CD4-positive, alpha-beta T cell (primary cell): ENCODE measurements at regions not wholly inside any gene's neighbourhood (a gene's known extent, or its start where the extent isn't known, plus 50 kb on each side); places are given as distances from the start of the nearest gene placed in this dataset.

Experiments used
- ATAC-seq: fragments of 200-7000 bp; cut with Tn5 transposase; one replicate; pipeline ENCODE4 v1.10.0; 2022; ENCODE audit warnings: mild to moderate bottlenecking; ENCODE audit not compliant: poor library complexity
- CTCF ChIA-PET: fragments of 350-600 bp; sonication (Branson Sonifier 250); formaldehyde crosslinking; loops from one replicate; lab custom pipeline; 2021; ENCODE audit warnings: antibody characterized with exemption, inconsistent platforms; lab: Charles Lee
- POLR2A ChIA-PET: fragments of 350-600 bp; sonication (Branson Sonifier 250); formaldehyde crosslinking; loops from one replicate; lab custom pipeline; 2021; ENCODE audit warnings: antibody characterized with exemption, inconsistent platforms; lab: Charles Lee
- DNase-seq, 14 experiments: peaks; one replicate each; pipeline ENCODE4 v3.0.0-alpha.2; 2013 to 2020; ENCODE audit warnings: mixed read lengths in 2 of 14
- H3K27ac ChIP-seq, 2 donors: one replicate each; pipeline versions ENCODE4 v1.5.1 to v1.7.0; 2013; ENCODE audit warnings: low read length in 2 of 2, low read depth in 1 of 2, mild to moderate bottlenecking in 1 of 2
- H3K27me3 ChIP-seq, 2 experiments: 1 replicate in 1 of 2; 2 replicates in 1 of 2; pipeline versions ENCODE4 v1.6.1 to v1.7.0; 2013; ENCODE audit warnings: low read length in 2 of 2, control low read depth in 1 of 2, mild to moderate bottlenecking in 1 of 2, moderate library complexity in 1 of 2; ENCODE audit not compliant: insufficient read depth in 2 of 2, control insufficient read depth in 1 of 2
- H3K36me3 ChIP-seq: one replicate; pipeline ENCODE4 v1.6.1; 2013; ENCODE audit warnings: low read length, control low read depth; ENCODE audit not compliant: insufficient read depth
- H3K4me1 ChIP-seq: one replicate; pipeline ENCODE4 v1.6.1; 2013; ENCODE audit warnings: low read length, control low read depth; ENCODE audit not compliant: insufficient read depth
- H3K4me3 ChIP-seq: one replicate; pipeline ENCODE4 v1.5.1; 2013; ENCODE audit warnings: mild to moderate bottlenecking, low read length, moderate library complexity
- H3K9me3 ChIP-seq, 2 experiments: 1 replicate in 1 of 2; 2 replicates in 1 of 2; pipeline versions ENCODE4 v1.6.1 to v1.7.0; 2013; ENCODE audit warnings: low read length in 2 of 2, mild to moderate bottlenecking in 2 of 2, control low read depth in 1 of 2, moderate library complexity in 1 of 2; ENCODE audit not compliant: control insufficient read depth in 1 of 2, insufficient read depth in 1 of 2
- H3K27ac Mint-ChIP-seq: one replicate; pipeline ENCODE4 v1.8.0; 2020; ENCODE audit warnings: mixed read lengths
- H3K27me3 Mint-ChIP-seq: one replicate; pipeline ENCODE4 v1.8.0; 2021; ENCODE audit warnings: mixed read lengths
- H3K36me3 Mint-ChIP-seq: one replicate; pipeline ENCODE4 v1.8.0; 2021; ENCODE audit warnings: low read depth, mixed read lengths
- H3K4me1 Mint-ChIP-seq: one replicate; pipeline ENCODE4 v1.8.0; 2021; ENCODE audit warnings: low read depth, mixed read lengths
- H3K4me3 Mint-ChIP-seq: one replicate; pipeline ENCODE4 v1.8.0; 2020; ENCODE audit warnings: mild to moderate bottlenecking, mixed read lengths
- H3K9me3 Mint-ChIP-seq: one replicate; pipeline ENCODE4 v1.8.0; 2020; ENCODE audit warnings: mixed read lengths
- CTCF ChIP-seq: fragments of 200-600 bp; IDR thresholded peaks from one replicate; pipeline ENCODE4 v1.8.0; 2022; ENCODE audit warnings: antibody characterized with exemption, mild to moderate bottlenecking
- intact Hi-C, 2 experiments: fragments of 100-400 bp; cut with DNase I in 1 of 2; cut with micrococcal nuclease in 1 of 2; formaldehyde crosslinking; loops; one replicate each; pipeline versions ENCODE4 v1.15.1 to v1.9.0; 2023 to 2025; cut with DNase I, micrococcal nuclease

GRCh38 chr5:116736671-116737070 is 162.0 kb upstream of the SEMA6A start:
- H3K4me3 Mint-ChIP-seq, result no peak overlapping the region

GRCh38 chr5:116733991-116734975 is 159.7 kb upstream of the SEMA6A start:
- H3K36me3 Mint-ChIP-seq, result no peaks in the 10 kb centered on the region
- ATAC-seq, result no peak
- CTCF ChIA-PET, result no interaction called here
- Histone ChIP-seq H3K27me3 (no peaks in the 10 kb centered on the region), H3K4me1 (no peaks in the 10 kb centered on the region), H3K36me3 (no peaks in the 10 kb centered on the region), H3K27ac (no peak overlapping the region), H3K4me3 (no peak overlapping the region), H3K9me3 (no peaks in the 10 kb centered on the region)
- H3K4me1 Mint-ChIP-seq, result no peaks in the 10 kb centered on the region
- TF ChIP-seq CTCF, result no peak
- peaks cover 7% of the 10 kb centered on the region for H3K27me3 Mint-ChIP-seq
- no peak overlapping the region for H3K27ac Mint-ChIP-seq
- no peaks in the 10 kb centered on the region for H3K9me3 Mint-ChIP-seq
- POLR2A ChIA-PET, result no interaction called here
- H3K4me3 Mint-ChIP-seq, result no peak overlapping the region
- intact Hi-C loops, result no loop called here
- no peak for DNase-seq

More at GRCh38 chr5:116736671-116737070, 162.0 kb upstream of the SEMA6A start:
- no peak overlapping the region for H3K4me3 ChIP-seq
- Mint-ChIP-seq H3K9me3 (no peaks in the 10 kb centered on the region), H3K27ac (no peak overlapping the region), H3K4me1 (no peaks in the 10 kb centered on the region), H3K27me3 (peaks cover 11% of the 10 kb centered on the region), H3K36me3 (no peaks in the 10 kb centered on the region)
- TF ChIP-seq CTCF, result no peak
- no peaks in the 10 kb centered on the region for H3K4me1 ChIP-seq
- no peaks in the 10 kb centered on the region for H3K27me3 ChIP-seq
- POLR2A ChIA-PET, result no interaction called here
- ATAC-seq (no peak), DNase-seq (no peak)
- no peaks in the 10 kb centered on the region for H3K36me3 ChIP-seq
- intact Hi-C loops, result no loop called here
- H3K27ac ChIP-seq, result no peak overlapping the region
- H3K9me3 ChIP-seq, result no peaks in the 10 kb centered on the region
- CTCF ChIA-PET, result no interaction called here

GRCh38 chr5:116732591-116732990 is 158.0 kb upstream of the SEMA6A start:
- Histone ChIP-seq H3K4me1 (no peaks in the 10 kb centered on the region), H3K9me3 (no peaks in the 10 kb centered on the region), H3K36me3 (no peaks in the 10 kb centered on the region), H3K27ac (no peak overlapping the region), H3K27me3 (no peaks in the 10 kb centered on the region), H3K4me3 (no peak overlapping the region)
- CTCF ChIA-PET, result no interaction called here
- no peaks in the 10 kb centered on the region for H3K36me3 Mint-ChIP-seq
- DNase-seq (no peak), ATAC-seq (no peak)
- H3K4me3 Mint-ChIP-seq, result no peak overlapping the region
- POLR2A ChIA-PET, result no interaction called here
- H3K27ac Mint-ChIP-seq, result no peak overlapping the region
- no peaks in the 10 kb centered on the region for H3K9me3 Mint-ChIP-seq
- TF ChIP-seq CTCF, result no peak
- H3K4me1 Mint-ChIP-seq, result no peaks in the 10 kb centered on the region
- H3K27me3 Mint-ChIP-seq, result no peaks in the 10 kb centered on the region
- intact Hi-C loops, result no loop called here
